ENCODE measurements at regions not wholly inside any gene's neighbourhood (a gene's known extent, or its start where the extent isn't known, plus 50 kb on each side); places are given as distances from the start of the nearest gene placed in this dataset.
A peak's percentile ranks its signal among the peaks of the same experiment; 100 is the strongest.

DNA sequence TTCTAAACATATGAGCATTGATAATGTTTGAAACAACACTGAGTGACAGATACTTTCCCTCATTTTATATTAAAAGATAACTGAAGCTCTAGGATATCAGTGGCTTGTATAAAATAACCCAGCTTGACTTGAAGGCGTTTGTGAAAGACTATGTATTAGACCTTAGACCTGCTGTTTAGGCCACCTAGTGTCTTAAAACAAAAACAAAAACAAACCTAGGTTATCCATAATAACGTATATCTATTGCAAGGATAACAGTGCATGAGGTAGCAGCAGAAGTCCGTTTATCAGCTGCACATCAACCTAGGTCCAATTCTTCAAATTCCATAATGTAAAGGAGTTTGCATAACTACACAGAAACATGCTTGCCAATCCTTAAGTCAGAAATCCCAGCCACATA lies 79.5 kb upstream of the MAP2 start:
- H3K4me3 ChIP-seq: no peak overlapping the region
- H3K9me3 Mint-ChIP-seq: no peaks in the 10 kb centered on the region; the same call in 2 of the 3 replicates
- H3K4me1 ChIP-seq (ENCODE audit: insufficient read depth): peaks cover 24% of the 10 kb centered on the region
- DNase-seq (ENCODE audit: low spot score) (no peak), ATAC-seq (no peak)
- H3K4me2 ChIP-seq: no peak overlapping the region
- H3K27me3 Mint-ChIP-seq (ENCODE audit: insufficient read depth, low read depth, poor library complexity): no peaks in the 10 kb centered on the region
- TF ChIP-seq JUNB (IDR thresholded peaks at IDR 0.05; ENCODE audit: unreplicated experiment): no peak
- TF ChIP-seq, protein P1, sequence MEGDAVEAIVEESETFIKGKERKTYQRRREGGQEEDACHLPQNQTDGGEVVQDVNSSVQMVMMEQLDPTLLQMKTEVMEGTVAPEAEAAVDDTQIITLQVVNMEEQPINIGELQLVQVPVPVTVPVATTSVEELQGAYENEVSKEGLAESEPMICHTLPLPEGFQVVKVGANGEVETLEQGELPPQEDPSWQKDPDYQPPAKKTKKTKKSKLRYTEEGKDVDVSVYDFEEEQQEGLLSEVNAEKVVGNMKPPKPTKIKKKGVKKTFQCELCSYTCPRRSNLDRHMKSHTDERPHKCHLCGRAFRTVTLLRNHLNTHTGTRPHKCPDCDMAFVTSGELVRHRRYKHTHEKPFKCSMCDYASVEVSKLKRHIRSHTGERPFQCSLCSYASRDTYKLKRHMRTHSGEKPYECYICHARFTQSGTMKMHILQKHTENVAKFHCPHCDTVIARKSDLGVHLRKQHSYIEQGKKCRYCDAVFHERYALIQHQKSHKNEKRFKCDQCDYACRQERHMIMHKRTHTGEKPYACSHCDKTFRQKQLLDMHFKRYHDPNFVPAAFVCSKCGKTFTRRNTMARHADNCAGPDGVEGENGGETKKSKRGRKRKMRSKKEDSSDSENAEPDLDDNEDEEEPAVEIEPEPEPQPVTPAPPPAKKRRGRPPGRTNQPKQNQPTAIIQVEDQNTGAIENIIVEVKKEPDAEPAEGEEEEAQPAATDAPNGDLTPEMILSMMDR (conservative IDR thresholded peaks at IDR 0.05; ENCODE audit: low read depth in 2 of 2): 0 out of 4 replicates have a peak, but pooled peaks of 1 of the 2 experiments have one; percentile 9
- no peak for TF ChIP-seq ZNF114 (CRISPR knock-in tag; IDR thresholded peaks at IDR 0.05)
- TF ChIP-seq POLR2AphosphoS5 (IDR thresholded peaks at IDR 0.05; ENCODE audit: low read depth): no peak
- H3K9me2 ChIP-seq (ENCODE audit: insufficient read depth): no peaks in the 10 kb centered on the region
- no peaks in the 10 kb centered on the region; the same call in 2 of the 3 replicates for H3K36me3 Mint-ChIP-seq (ENCODE audit: low read depth)
- H2AFZ ChIP-seq: no peak overlapping the region
- H3K4me3 Mint-ChIP-seq: no peak overlapping the region
- H3K36me3 ChIP-seq (ENCODE audit: insufficient read depth): no peaks in the 10 kb centered on the region
- no peaks in the 10 kb centered on the region for H3K27me3 ChIP-seq (ENCODE audit: insufficient read depth)
- no peaks in the 10 kb centered on the region for H3F3A ChIP-seq (replicated peaks; ENCODE audit: low read depth)
- peaks cover 21% of the 10 kb centered on the region for H3K4me1 Mint-ChIP-seq
- no peak overlapping the region for H3K27ac ChIP-seq (ENCODE audit: low read depth)
- no peak overlapping the region for H3K27ac Mint-ChIP-seq
- H3K79me2 ChIP-seq (replicated peaks; ENCODE audit: insufficient read depth): no peaks in the 10 kb centered on the region
- no peaks in the 10 kb centered on the region for H4K20me1 ChIP-seq (replicated peaks; ENCODE audit: insufficient read depth)

DNA sequence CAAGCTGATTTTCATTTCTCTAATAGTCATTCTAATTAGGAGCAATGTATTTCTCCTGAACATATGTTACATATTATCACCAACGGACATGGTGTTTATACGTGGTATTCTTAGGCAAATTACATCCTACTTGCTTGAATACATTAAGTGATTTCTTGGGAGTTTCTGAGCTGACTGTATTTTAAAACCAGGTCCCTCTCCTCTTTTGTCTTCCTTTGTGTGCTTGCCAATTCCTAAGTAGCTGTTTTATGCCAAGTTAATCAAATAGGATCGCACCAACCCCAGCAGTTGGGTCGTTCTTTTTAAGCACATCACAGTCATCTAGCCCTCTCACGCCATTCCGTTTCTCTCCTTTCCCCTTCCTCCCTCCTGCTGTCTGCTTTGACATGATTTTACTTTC lies 75.4 kb upstream of the MAP2 start:
- H2AFZ ChIP-seq: no peak overlapping the region

More for the DNA sequence above, 75.4 kb upstream of the MAP2 start:
- H3K36me3 Mint-ChIP-seq (ENCODE audit: low read depth): no peaks in the 10 kb centered on the region
- no peak; the same call in 2 of the 3 replicates for ATAC-seq
- no peak overlapping the region for H3K27ac Mint-ChIP-seq
- Histone ChIP-seq H3F3A (replicated peaks; ENCODE audit: low read depth) (no peaks in the 10 kb centered on the region), H3K4me1 (ENCODE audit: insufficient read depth) (peaks cover 26% of the 10 kb centered on the region), H3K4me3 (no peak overlapping the region), H3K4me2 (peak overlapping the region; percentile 22; the same call in 1 of the 2 replicates), H3K36me3 (ENCODE audit: insufficient read depth) (no peaks in the 10 kb centered on the region), H3K27me3 (ENCODE audit: insufficient read depth) (no peaks in the 10 kb centered on the region), H3K79me2 (replicated peaks; ENCODE audit: insufficient read depth) (no peaks in the 10 kb centered on the region), H4K20me1 (replicated peaks; ENCODE audit: insufficient read depth) (no peaks in the 10 kb centered on the region), H3K27ac (ENCODE audit: low read depth) (no peak overlapping the region), H3K9me2 (ENCODE audit: insufficient read depth) (no peaks in the 10 kb centered on the region)
- DNase-seq (ENCODE audit: low spot score): peak; percentile 25
- no peak overlapping the region for H3K4me3 Mint-ChIP-seq
- H3K4me1 Mint-ChIP-seq: peaks cover 22% of the 10 kb centered on the region
- no peaks in the 10 kb centered on the region for H3K27me3 Mint-ChIP-seq (ENCODE audit: insufficient read depth, low read depth, poor library complexity)
- H3K9me3 Mint-ChIP-seq: no peaks in the 10 kb centered on the region; the same call in 2 of the 3 replicates
- TF ChIP-seq, protein P1 (conservative IDR thresholded peaks at IDR 0.05; ENCODE audit: low read depth in 2 of 2): no peak
- TF ChIP-seq ZNF331 (CRISPR knock-in tag; IDR thresholded peaks at IDR 0.05; ENCODE audit: low read depth) (no peak), EZH2 (IDR thresholded peaks at IDR 0.05; ENCODE audit: low read depth, unreplicated experiment) (no peak), POLR2AphosphoS5 (IDR thresholded peaks at IDR 0.05; ENCODE audit: low read depth) (no peak), STAT1 (IDR thresholded peaks at IDR 0.05; ENCODE audit: unreplicated experiment) (no peak)
- TF ChIP-seq, protein P2, sequence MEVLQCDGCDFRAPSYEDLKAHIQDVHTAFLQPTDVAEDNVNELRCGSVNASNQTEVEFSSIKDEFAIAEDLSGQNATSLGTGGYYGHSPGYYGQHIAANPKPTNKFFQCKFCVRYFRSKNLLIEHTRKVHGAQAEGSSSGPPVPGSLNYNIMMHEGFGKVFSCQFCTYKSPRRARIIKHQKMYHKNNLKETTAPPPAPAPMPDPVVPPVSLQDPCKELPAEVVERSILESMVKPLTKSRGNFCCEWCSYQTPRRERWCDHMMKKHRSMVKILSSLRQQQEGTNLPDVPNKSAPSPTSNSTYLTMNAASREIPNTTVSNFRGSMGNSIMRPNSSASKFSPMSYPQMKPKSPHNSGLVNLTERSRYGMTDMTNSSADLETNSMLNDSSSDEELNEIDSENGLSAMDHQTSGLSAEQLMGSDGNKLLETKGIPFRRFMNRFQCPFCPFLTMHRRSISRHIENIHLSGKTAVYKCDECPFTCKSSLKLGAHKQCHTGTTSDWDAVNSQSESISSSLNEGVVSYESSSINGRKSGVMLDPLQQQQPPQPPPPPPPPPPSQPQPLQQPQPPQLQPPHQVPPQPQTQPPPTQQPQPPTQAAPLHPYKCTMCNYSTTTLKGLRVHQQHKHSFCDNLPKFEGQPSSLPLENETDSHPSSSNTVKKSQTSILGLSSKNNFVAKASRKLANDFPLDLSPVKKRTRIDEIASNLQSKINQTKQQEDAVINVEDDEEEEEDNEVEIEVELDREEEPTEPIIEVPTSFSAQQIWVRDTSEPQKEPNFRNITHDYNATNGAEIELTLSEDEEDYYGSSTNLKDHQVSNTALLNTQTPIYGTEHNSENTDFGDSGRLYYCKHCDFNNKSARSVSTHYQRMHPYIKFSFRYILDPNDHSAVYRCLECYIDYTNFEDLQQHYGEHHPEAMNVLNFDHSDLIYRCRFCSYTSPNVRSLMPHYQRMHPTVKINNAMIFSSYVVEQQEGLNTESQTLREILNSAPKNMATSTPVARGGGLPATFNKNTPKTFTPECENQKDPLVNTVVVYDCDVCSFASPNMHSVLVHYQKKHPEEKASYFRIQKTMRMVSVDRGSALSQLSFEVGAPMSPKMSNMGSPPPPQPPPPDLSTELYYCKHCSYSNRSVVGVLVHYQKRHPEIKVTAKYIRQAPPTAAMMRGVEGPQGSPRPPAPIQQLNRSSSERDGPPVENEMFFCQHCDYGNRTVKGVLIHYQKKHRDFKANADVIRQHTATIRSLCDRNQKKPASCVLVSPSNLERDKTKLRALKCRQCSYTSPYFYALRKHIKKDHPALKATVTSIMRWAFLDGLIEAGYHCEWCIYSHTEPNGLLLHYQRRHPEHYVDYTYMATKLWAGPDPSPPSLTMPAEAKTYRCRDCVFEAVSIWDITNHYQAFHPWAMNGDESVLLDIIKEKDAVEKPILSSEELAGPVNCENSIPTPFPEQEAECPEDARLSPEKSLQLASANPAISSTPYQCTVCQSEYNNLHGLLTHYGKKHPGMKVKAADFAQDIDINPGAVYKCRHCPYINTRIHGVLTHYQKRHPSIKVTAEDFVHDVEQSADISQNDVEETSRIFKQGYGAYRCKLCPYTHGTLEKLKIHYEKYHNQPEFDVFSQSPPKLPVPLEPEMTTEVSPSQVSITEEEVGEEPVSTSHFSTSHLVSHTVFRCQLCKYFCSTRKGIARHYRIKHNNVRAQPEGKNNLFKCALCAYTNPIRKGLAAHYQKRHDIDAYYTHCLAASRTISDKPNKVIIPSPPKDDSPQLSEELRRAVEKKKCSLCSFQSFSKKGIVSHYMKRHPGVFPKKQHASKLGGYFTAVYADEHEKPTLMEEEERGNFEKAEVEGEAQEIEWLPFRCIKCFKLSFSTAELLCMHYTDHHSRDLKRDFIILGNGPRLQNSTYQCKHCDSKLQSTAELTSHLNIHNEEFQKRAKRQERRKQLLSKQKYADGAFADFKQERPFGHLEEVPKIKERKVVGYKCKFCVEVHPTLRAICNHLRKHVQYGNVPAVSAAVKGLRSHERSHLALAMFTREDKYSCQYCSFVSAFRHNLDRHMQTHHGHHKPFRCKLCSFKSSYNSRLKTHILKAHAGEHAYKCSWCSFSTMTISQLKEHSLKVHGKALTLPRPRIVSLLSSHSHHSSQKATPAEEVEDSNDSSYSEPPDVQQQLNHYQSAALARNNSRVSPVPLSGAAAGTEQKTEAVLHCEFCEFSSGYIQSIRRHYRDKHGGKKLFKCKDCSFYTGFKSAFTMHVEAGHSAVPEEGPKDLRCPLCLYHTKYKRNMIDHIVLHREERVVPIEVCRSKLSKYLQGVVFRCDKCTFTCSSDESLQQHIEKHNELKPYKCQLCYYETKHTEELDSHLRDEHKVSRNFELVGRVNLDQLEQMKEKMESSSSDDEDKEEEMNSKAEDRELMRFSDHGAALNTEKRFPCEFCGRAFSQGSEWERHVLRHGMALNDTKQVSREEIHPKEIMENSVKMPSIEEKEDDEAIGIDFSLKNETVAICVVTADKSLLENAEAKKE (CRISPR knock-in tag; IDR thresholded peaks at IDR 0.05): no peak
- TF ChIP-seq, protein P3, sequence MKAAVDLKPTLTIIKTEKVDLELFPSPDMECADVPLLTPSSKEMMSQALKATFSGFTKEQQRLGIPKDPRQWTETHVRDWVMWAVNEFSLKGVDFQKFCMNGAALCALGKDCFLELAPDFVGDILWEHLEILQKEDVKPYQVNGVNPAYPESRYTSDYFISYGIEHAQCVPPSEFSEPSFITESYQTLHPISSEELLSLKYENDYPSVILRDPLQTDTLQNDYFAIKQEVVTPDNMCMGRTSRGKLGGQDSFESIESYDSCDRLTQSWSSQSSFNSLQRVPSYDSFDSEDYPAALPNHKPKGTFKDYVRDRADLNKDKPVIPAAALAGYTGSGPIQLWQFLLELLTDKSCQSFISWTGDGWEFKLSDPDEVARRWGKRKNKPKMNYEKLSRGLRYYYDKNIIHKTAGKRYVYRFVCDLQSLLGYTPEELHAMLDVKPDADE (IDR thresholded peaks at IDR 0.05): no peak
